ENCODE measurements at regions not wholly inside any gene's neighbourhood (a gene's known extent, or its start where the extent isn't known, plus 50 kb on each side); places are given as distances from the start of the nearest gene placed in this dataset.
A peak's percentile ranks its signal among the peaks of the same experiment; 100 is the strongest.
"Not testable (repeated sequence)": the region's sequence is repeated elsewhere in the genome, so short reads cannot be mapped to it uniquely, and the experiment has no call there.

DNA sequence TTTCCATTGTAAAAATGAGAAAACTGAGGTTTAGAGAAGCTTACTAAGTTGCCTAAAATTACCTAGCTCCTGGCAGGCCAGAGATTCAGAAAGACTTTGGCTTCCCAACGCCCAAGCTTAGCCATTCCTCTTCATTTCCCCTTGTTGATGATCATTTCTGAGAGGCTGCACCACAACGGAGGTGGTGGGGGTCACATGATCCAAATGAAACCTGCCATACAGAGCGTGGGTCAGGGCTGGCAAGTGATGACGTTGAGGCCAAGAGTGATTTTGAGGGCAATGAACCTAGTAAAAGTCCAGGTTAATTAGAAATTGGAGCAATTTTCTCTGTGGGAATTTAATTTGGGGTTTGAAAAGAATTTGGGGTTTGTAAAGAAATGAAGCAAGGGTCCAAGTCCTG is 109.9 kb downstream of the TMEM182 start:
- TF ChIP-seq CTCF (IDR thresholded peaks at IDR 0.05; ENCODE audit: insufficient read depth, low read length) (no peak), SPI1 (IDR thresholded peaks at IDR 0.05; ENCODE audit: borderline replicate concordance, low read depth) (no peak), POLR2AphosphoS5 (IDR thresholded peaks at IDR 0.05; ENCODE audit: low read depth) (no peak), GABPA (IDR thresholded peaks at IDR 0.05; ENCODE audit: low read depth) (no peak)
- TF ChIP-seq, protein P1, sequence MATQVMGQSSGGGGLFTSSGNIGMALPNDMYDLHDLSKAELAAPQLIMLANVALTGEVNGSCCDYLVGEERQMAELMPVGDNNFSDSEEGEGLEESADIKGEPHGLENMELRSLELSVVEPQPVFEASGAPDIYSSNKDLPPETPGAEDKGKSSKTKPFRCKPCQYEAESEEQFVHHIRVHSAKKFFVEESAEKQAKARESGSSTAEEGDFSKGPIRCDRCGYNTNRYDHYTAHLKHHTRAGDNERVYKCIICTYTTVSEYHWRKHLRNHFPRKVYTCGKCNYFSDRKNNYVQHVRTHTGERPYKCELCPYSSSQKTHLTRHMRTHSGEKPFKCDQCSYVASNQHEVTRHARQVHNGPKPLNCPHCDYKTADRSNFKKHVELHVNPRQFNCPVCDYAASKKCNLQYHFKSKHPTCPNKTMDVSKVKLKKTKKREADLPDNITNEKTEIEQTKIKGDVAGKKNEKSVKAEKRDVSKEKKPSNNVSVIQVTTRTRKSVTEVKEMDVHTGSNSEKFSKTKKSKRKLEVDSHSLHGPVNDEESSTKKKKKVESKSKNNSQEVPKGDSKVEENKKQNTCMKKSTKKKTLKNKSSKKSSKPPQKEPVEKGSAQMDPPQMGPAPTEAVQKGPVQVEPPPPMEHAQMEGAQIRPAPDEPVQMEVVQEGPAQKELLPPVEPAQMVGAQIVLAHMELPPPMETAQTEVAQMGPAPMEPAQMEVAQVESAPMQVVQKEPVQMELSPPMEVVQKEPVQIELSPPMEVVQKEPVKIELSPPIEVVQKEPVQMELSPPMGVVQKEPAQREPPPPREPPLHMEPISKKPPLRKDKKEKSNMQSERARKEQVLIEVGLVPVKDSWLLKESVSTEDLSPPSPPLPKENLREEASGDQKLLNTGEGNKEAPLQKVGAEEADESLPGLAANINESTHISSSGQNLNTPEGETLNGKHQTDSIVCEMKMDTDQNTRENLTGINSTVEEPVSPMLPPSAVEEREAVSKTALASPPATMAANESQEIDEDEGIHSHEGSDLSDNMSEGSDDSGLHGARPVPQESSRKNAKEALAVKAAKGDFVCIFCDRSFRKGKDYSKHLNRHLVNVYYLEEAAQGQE (IDR thresholded peaks at IDR 0.05; ENCODE audit: insufficient replicate concordance, low read depth) = no peak
- H3K27me3 ChIP-seq (ENCODE audit: insufficient read depth, poor library complexity, severe bottlenecking) = no peaks in the 10 kb centered on the region
- H3K4me3 ChIP-seq (replicated peaks; ENCODE audit: insufficient read depth, low read length) = no peak overlapping the region
- DNase-seq (ENCODE audit: low read depth in 1 of 2, low spot score in 1 of 2) = no peak
- H3K27ac ChIP-seq (replicated peaks) = no peak overlapping the region

GRCh38 chr2:102872388-102872787 is 110.6 kb downstream of the TMEM182 start:
- no peak for TF ChIP-seq POLR2AphosphoS5 (IDR thresholded peaks at IDR 0.05; ENCODE audit: low read depth)
- TF ChIP-seq GABPA (IDR thresholded peaks at IDR 0.05; ENCODE audit: low read depth) = no peak
- TF ChIP-seq, protein P1 (IDR thresholded peaks at IDR 0.05; ENCODE audit: insufficient replicate concordance, low read depth) = no peak
- TF ChIP-seq SPI1 (IDR thresholded peaks at IDR 0.05; ENCODE audit: borderline replicate concordance, low read depth) = no peak
- TF ChIP-seq CTCF (IDR thresholded peaks at IDR 0.05; ENCODE audit: insufficient read depth, low read length) = no peak
- no peak overlapping the region for H3K4me3 ChIP-seq (replicated peaks; ENCODE audit: insufficient read depth, low read length)
- no peak for DNase-seq (ENCODE audit: low read depth in 1 of 2, low spot score in 1 of 2)
- H3K27ac ChIP-seq (replicated peaks) = no peak overlapping the region
- no peaks in the 10 kb centered on the region for H3K27me3 ChIP-seq (ENCODE audit: insufficient read depth, poor library complexity, severe bottlenecking)

DNA sequence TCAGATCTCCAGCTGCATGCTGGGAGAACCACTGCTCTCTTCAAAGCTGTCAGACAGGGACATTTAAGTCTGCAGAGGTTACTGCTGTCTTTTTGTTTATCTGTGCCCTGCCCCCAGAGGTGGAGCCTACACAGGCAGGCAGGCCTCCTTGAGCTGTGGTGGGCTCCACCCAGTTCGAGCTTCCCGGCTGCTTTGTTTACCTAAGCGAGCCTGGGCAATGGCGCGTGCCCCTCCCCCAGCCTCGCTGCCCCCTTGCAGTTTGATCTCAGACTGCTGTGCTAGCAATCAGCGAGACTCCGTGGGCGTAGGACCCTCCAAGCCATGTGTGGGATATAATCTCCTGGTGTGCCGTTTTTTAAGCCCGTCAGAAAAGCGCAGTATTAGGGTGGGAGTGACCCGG is 117.7 kb downstream of the TMEM182 start:
- H3K4me3 ChIP-seq (replicated peaks; ENCODE audit: insufficient read depth, low read length); H3K27me3 ChIP-seq (ENCODE audit: insufficient read depth, poor library complexity, severe bottlenecking); H3K27ac ChIP-seq (replicated peaks); DNase-seq (ENCODE audit: low read depth in 1 of 2, low spot score in 1 of 2): not testable (repeated sequence)

GRCh38 chr2:102880731-102881130 is 118.9 kb downstream of the TMEM182 start:
- TF ChIP-seq GABPA (IDR thresholded peaks at IDR 0.05; ENCODE audit: low read depth) (no peak), SPI1 (IDR thresholded peaks at IDR 0.05; ENCODE audit: borderline replicate concordance, low read depth) (no peak; the same call in 1 of the 2 replicates), POLR2AphosphoS5 (IDR thresholded peaks at IDR 0.05; ENCODE audit: low read depth) (no peak), CTCF (IDR thresholded peaks at IDR 0.05; ENCODE audit: insufficient read depth, low read length) (no peak)
- TF ChIP-seq, protein P1 (IDR thresholded peaks at IDR 0.05; ENCODE audit: insufficient replicate concordance, low read depth) = no peak
- Histone ChIP-seq H3K27ac (replicated peaks) (no peak overlapping the region), H3K4me3 (replicated peaks; ENCODE audit: insufficient read depth, low read length) (no peak overlapping the region), H3K27me3 (ENCODE audit: insufficient read depth, poor library complexity, severe bottlenecking) (no peaks in the 10 kb centered on the region)
- peak in 1 of 2 experiments; percentile 22 for DNase-seq (ENCODE audit: low read depth in 1 of 2, low spot score in 1 of 2)
